ENCODE measurements at regions not wholly inside any gene's neighbourhood (a gene's known extent, or its start where the extent isn't known, plus 50 kb on each side); places are given as distances from the start of the nearest gene placed in this dataset.
"Not testable (repeated sequence)": the region's sequence is repeated elsewhere in the genome, so short reads cannot be mapped to it uniquely, and the experiment has no call there.

GRCh38 chr3:5581743-5582142, 394.2 kb downstream of the EDEM1 start:
- WGBS, 2 donors: 23 to 44% methylated on average over 2 of the region's 2 CpGs
- intact Hi-C loops (cut with DNase I; ENCODE audit: low total_unique reads): no loop called here
- H3K4me3 ChIP-seq (ENCODE audit: low read depth, poor library complexity, severe bottlenecking): no peak overlapping the region
- DNase-seq (ENCODE audit: low spot score in 2 of 2): no peak
- TF ChIP-seq POLR2A (IDR thresholded peaks at IDR 0.05) (no peak), CTCF (IDR thresholded peaks at IDR 0.05) (no peak)

GRCh38 chr3:5583920-5584319, 396.4 kb downstream of the EDEM1 start:
- WGBS, 2 donors: 34 to 39% methylated on average over 4 of the region's 4 CpGs
- TF ChIP-seq CTCF (IDR thresholded peaks at IDR 0.05) (no peak), POLR2A (IDR thresholded peaks at IDR 0.05) (no peak)
- DNase-seq (ENCODE audit: low spot score in 2 of 2): no peak
- intact Hi-C loops (cut with DNase I; ENCODE audit: low total_unique reads): no loop called here
- H3K4me3 ChIP-seq (ENCODE audit: low read depth, poor library complexity, severe bottlenecking): no peak overlapping the region

DNA sequence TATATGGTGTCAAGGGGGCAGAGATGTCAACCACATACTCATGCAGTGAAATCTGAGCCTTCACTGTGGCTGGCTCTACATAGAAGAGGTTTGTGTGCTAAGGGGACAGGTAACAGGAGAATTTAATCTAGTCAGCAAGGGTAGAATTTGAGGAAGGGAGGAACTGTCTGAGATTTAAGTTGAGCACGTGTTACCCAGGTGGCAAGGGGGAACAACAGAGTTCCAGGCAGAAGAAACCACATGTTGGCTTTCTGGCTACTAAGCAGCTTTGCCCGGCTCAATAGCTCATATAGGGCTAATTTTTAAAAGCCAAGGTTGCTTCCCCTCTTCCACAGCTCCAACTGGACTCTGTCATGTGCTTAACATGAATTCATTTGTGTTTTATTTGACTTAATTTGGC, 397.6 kb downstream of the EDEM1 start:
- intact Hi-C loops (cut with DNase I; ENCODE audit: low total_unique reads): no loop called here
- 63 to 64% methylated on average over 2 of the region's 2 CpGs for WGBS, 2 donors
- no peak for TF ChIP-seq POLR2A (IDR thresholded peaks at IDR 0.05)
- no peak for TF ChIP-seq CTCF (IDR thresholded peaks at IDR 0.05)
- DNase-seq (ENCODE audit: low spot score in 2 of 2): no peak
- no peak overlapping the region for H3K4me3 ChIP-seq (ENCODE audit: low read depth, poor library complexity, severe bottlenecking)

- TF ChIP-seq CTCF (IDR thresholded peaks at IDR 0.05) (no peak), POLR2A (IDR thresholded peaks at IDR 0.05) (no peak)
- H3K4me3 ChIP-seq (ENCODE audit: low read depth, poor library complexity, severe bottlenecking): no peak overlapping the region
- no peak for DNase-seq (ENCODE audit: low spot score in 2 of 2)
- intact Hi-C loops (cut with DNase I; ENCODE audit: low total_unique reads): no loop called here
- 82% methylated on average over 1 of the region's 1 CpG for WGBS, 2 donors
These were observed 419.5 kb downstream of the EDEM1 start for GRCh38 chr3:5606884-5607472.

DNA sequence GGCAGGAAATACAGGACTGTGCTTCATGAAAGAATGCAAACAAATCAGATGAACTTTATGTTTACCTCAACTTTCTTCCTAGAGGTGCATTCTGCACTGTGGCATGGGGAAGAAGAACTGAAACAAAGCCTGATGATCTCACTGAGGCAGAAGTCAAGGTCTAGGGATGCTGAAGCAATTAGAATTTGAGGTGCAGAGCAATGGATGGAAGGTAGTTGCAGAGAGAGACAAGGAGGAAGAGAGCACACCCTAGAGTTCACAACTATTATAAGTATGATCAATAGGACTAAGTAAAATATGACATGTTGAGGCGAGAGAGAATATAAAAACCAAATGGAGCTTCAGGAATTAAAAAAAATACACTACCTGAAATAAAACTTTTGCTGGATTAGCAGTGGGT, 420.1 kb downstream of the EDEM1 start:
- TF ChIP-seq POLR2A (IDR thresholded peaks at IDR 0.05) (no peak), CTCF (IDR thresholded peaks at IDR 0.05) (no peak)
- DNase-seq (ENCODE audit: low spot score in 2 of 2): no peak
- intact Hi-C loops (cut with DNase I; ENCODE audit: low total_unique reads): no loop called here
- 47 to 79% methylated on average over 1 of the region's 1 CpG for WGBS, 2 donors
- no peak overlapping the region for H3K4me3 ChIP-seq (ENCODE audit: low read depth, poor library complexity, severe bottlenecking)

DNA sequence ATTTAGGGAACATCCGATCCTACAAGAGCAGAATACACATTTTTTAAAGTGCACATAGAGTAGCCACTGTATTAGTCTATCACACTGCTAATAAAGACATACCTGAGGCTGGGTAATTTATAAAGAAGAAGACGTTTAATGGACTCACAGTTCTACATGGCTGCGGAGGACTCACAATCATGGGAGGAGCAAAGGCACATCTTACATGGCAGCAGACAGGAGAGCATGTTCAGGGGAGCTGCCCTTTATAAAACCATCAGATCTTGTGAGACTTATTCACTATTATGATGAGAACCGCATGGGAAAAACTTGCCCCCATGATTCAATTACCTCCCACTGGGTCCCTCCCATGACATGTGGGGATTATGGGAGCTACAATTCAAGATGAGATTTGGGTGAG, 421.5 kb downstream of the EDEM1 start:
- intact Hi-C loops (cut with DNase I; ENCODE audit: low total_unique reads); DNase-seq (ENCODE audit: low spot score in 2 of 2); H3K4me3 ChIP-seq (ENCODE audit: low read depth, poor library complexity, severe bottlenecking): not testable (repeated sequence)
- WGBS, 2 donors: 85 to 87% methylated on average over 4 of the region's 4 CpGs
